GM12865 (cell line): ENCODE measurements at regions not wholly inside any gene's neighbourhood (a gene's known extent, or its start where the extent isn't known, plus 50 kb on each side); places are given as distances from the start of the nearest gene placed in this dataset.

Source experiments
- DNase-seq: peaks from one replicate; pipeline ENCODE4 v3.0.0; 2010; ENCODE audit warnings: low read depth
- H3K4me3 ChIP-seq: 2 replicates; pipeline ENCODE4 v1.5.1; 2011; ENCODE audit warnings: mild to moderate bottlenecking, low read depth, low read length, control low read depth
- TF ChIP-seq, protein P1 (sequence below): IDR thresholded peaks from 2 replicates; pipeline ENCODE4 v1.5.1; 2011; ENCODE audit warnings: low read length, control low read depth, low read depth, inconsistent platforms; ENCODE audit not compliant: insufficient read depth; ENCODE audit errors: missing control alignments

DNA sequence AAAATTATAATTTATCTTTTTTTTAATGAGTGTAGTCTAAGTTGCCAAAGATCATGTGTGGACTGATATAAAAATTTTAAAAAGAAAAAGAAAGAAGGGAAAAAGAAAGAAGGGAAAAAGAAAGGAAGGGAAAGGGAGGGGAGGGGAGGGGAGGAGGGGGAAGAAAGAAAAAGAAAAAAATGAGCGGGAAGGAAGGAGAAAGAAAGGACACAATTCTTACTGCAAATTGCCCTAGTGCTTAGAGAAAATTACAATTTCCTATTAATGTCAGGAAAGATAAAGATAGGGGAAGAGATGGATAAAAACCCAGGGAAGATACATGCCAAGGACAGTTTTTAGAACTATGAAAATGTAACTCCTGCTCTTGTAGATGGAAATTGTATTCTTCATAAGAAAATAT is 789.7 kb upstream of the GRAMD2B start:
- DNase-seq, result no peak
- TF ChIP-seq, protein P1, sequence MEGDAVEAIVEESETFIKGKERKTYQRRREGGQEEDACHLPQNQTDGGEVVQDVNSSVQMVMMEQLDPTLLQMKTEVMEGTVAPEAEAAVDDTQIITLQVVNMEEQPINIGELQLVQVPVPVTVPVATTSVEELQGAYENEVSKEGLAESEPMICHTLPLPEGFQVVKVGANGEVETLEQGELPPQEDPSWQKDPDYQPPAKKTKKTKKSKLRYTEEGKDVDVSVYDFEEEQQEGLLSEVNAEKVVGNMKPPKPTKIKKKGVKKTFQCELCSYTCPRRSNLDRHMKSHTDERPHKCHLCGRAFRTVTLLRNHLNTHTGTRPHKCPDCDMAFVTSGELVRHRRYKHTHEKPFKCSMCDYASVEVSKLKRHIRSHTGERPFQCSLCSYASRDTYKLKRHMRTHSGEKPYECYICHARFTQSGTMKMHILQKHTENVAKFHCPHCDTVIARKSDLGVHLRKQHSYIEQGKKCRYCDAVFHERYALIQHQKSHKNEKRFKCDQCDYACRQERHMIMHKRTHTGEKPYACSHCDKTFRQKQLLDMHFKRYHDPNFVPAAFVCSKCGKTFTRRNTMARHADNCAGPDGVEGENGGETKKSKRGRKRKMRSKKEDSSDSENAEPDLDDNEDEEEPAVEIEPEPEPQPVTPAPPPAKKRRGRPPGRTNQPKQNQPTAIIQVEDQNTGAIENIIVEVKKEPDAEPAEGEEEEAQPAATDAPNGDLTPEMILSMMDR, result no peak
- H3K4me3 ChIP-seq, result no peak overlapping the region

DNA sequence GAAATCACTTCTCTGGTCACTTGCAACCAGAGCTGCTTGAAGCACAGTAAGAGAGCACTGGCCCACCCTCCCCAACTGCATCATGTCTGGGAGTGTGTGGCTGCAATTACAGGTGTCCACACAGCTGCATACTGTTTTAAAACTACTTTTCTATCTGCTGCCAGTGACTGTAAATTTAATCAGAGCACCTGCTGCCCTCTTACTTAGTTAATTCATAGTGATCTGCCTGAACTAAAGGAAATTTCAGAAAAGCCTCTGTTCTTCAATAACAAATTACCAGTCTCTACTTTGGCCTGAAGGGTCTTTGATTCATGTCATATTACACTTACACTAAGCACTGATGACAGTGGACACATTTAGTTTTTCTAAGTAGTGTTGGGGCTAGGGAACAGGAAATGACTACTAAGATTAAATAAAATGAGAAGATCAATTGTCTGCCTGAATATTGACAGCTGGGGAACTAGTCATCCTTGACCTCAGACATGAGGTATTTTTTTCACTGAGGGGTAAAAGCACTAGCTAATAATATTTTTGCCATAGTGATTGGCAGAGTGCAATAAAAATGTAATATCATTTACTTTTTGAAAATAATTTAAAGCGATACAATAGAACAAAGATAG is 788.9 kb upstream of the GRAMD2B start:
- DNase-seq, result no peak
- TF ChIP-seq, protein P1, result no peak
- no peak overlapping the region for H3K4me3 ChIP-seq

DNA sequence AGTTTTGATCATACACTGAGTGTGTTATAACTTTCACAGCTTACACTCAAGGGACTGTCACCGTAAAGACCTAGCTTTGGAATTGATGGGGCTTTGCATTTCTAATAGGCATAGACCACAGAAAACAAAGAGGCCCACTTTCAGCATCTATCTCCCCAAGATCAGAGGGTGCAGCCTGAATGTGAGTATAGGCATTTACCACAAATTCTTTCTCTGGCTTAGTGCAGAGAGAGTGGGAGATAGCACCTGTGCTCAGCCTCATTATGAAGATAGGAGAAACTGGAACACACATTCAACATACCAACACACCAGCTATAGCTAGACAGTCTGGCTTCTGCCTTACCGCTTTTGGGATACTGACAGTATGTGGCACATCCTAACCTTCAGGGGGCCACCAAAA is 783.4 kb upstream of the GRAMD2B start:
- no peak overlapping the region for H3K4me3 ChIP-seq
- TF ChIP-seq, protein P1, result no peak
- DNase-seq, result no peak

DNA sequence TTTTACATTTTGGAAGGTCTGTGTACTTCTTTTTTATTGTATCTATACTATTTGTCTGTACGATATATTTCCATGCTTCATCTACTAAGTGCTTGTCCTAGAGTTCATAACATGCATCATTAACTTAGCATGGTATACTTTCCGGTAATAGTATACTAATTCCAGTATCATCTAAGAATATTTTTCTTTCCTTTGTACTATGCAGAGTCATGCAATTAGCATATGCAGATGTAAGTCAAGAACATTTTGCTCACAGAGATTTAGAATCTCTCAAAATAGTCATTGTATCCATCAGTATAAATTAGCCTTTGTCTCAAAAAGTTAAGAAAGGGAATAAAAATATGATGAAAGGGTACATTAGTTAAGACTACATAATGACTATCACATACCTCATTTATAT is 770.4 kb upstream of the GRAMD2B start:
- no peak overlapping the region for H3K4me3 ChIP-seq
- TF ChIP-seq, protein P1, result no peak
- no peak for DNase-seq

DNA sequence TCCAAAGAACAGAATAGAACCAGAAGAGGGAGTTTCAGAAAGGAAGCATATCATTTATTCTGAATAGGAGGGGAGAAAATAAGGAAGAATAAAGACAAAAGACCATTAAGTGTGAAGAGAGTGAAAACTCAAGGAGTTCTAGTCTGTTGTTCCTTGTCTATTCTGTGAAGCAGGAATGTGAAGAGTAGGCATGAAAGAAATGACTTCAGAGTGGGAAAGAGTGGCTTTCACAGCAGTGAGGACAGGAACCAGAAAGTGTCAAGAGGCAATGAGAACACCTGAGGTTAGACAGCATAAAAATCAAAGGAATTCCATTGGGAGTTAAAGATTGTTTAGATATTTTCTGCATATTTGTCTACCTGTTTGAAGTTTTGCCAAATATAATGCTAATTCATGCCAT is 768.8 kb upstream of the GRAMD2B start:
- TF ChIP-seq, protein P1, result no peak
- H3K4me3 ChIP-seq, result no peak overlapping the region
- DNase-seq, result no peak

DNA sequence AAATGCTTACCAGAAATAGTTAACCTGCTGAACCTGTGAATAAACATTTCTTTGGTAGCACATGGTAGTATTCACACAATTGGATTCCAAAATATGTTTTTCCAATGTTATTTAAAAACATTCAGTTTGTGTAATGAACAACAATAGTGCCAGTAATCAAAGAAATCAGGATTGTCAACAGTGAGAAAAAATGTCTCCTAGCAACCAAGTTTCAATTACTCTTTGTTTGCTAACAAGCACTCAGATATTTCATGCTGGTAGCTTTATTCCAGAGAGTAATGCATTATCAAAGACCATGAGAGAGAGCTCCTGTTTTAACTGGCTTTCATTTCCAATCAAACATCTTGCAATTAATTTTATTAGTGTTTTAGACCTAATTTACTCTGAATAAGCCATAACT is 768.1 kb upstream of the GRAMD2B start:
- DNase-seq, result no peak
- TF ChIP-seq, protein P1, result no peak
- H3K4me3 ChIP-seq, result no peak overlapping the region

DNA sequence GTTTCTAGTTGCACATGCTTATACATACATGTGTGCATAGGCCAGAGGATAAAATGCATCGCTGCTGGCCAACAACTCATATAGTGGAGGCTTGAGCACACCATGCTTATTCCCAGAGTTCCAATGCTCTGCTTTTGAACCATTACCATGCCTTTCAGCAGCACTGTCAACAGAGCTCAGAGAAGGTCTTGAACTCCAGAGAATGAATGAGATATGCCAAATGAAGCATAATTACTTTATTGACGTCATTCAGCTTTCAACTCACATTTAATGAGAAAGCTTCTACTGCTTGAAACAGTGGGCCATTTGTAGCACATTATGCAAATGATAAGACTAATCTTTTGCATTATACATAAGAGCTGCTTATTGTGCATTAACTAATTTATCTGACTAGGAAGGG is 765.3 kb upstream of the GRAMD2B start:
- TF ChIP-seq, protein P1, result no peak
- no peak overlapping the region for H3K4me3 ChIP-seq
- no peak for DNase-seq
